ENCODE measurements at regions not wholly inside any gene's neighbourhood (a gene's known extent, or its start where the extent isn't known, plus 50 kb on each side); places are given as distances from the start of the nearest gene placed in this dataset.

GRCh38 chr3:124306665-124307064 is 314.7 kb upstream of the ROPN1 start:
- Histone ChIP-seq H3K9me3 (replicated peaks; ENCODE audit: control insufficient read depth, insufficient read depth, low read length) (no peaks in the 10 kb centered on the region), H3K4me2 (ENCODE audit: insufficient read depth, low read length) (no peak overlapping the region), H3K36me3 (ENCODE audit: control insufficient read depth in 2 of 2, extremely low read depth in 1 of 2, insufficient read depth in 2 of 2, low read length in 2 of 2) (no peaks in the 10 kb centered on the region), H3K79me2 (ENCODE audit: control insufficient read depth, insufficient read depth, low read length) (no peaks in the 10 kb centered on the region), H3K27me3 (ENCODE audit: control insufficient read depth in 2 of 2, insufficient read depth in 2 of 2, low read length in 2 of 2) (no peaks in the 10 kb centered on the region), H3K9me1 (replicated peaks; ENCODE audit: control insufficient read depth, extremely low read depth, insufficient read depth, low read length) (no peaks in the 10 kb centered on the region), H3K4me1 (ENCODE audit: control insufficient read depth, extremely low read depth, insufficient read depth, low read length) (no peaks in the 10 kb centered on the region), H3K27ac (ENCODE audit: insufficient read depth, low read depth, low read length) (no peak overlapping the region), H3K4me3 (replicated peaks in 1 of 3; ENCODE audit: insufficient read depth in 1 of 3, low read depth in 1 of 3, low read length in 3 of 3) (no peak overlapping the region), H2AFZ (ENCODE audit: low read depth, low read length) (no peak overlapping the region), H3K9ac (replicated peaks; ENCODE audit: extremely low read depth, insufficient read depth, low read length) (no peak overlapping the region), H4K20me1 (replicated peaks; ENCODE audit: control insufficient read depth, extremely low read depth, insufficient read depth, low read length) (no peaks in the 10 kb centered on the region)
- dilution Hi-C loops (cut with MboI; ENCODE audit: extremely low pct_ligation_motif_present, low sequenced_read_pairs), result no loop called here
- TF ChIP-seq MYC (IDR thresholded peaks at IDR 0.05; ENCODE audit: low read depth, low read length) (no peak), MAX (IDR thresholded peaks at IDR 0.05; ENCODE audit: insufficient read depth, insufficient read length) (no peak), POLR2A (IDR thresholded peaks at IDR 0.05; ENCODE audit: low read depth, low read length) (no peak), JUN (IDR thresholded peaks at IDR 0.05; ENCODE audit: borderline replicate concordance, insufficient read depth, insufficient read length, low read depth) (no peak), GATA2 (IDR thresholded peaks at IDR 0.05; ENCODE audit: insufficient read depth, insufficient read length, low read depth, low read length) (no peak), FOS (IDR thresholded peaks at IDR 0.05; ENCODE audit: borderline replicate concordance, insufficient read depth, low read length) (no peak), EZH2 (IDR thresholded peaks at IDR 0.05; ENCODE audit: borderline replicate concordance, low read depth, low read length, severe bottlenecking) (no peak), POLR2AphosphoS5 (IDR thresholded peaks at IDR 0.05; ENCODE audit: insufficient read depth, low read depth, low read length) (no peak)
- TF ChIP-seq, protein P1, sequence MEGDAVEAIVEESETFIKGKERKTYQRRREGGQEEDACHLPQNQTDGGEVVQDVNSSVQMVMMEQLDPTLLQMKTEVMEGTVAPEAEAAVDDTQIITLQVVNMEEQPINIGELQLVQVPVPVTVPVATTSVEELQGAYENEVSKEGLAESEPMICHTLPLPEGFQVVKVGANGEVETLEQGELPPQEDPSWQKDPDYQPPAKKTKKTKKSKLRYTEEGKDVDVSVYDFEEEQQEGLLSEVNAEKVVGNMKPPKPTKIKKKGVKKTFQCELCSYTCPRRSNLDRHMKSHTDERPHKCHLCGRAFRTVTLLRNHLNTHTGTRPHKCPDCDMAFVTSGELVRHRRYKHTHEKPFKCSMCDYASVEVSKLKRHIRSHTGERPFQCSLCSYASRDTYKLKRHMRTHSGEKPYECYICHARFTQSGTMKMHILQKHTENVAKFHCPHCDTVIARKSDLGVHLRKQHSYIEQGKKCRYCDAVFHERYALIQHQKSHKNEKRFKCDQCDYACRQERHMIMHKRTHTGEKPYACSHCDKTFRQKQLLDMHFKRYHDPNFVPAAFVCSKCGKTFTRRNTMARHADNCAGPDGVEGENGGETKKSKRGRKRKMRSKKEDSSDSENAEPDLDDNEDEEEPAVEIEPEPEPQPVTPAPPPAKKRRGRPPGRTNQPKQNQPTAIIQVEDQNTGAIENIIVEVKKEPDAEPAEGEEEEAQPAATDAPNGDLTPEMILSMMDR (IDR thresholded peaks at IDR 0.05; ENCODE audit: extremely low read depth in 1 of 2, insufficient read depth in 1 of 2, low read depth in 1 of 2, low read length in 2 of 2), result no peak
- CTCF ChIA-PET, result interaction anchor here (0.9 to 1.1 kb wide), 3 partner anchors 11 to 25 kb away, joined by 3 to 5 read pairs (median 3); no protein-coding TSS in a partner anchor
- FAIRE-seq, result no peak
- intact Hi-C loops (cut with micrococcal nuclease), result no loop called here
- BruUV-seq (replicated peaks), result no TSS peak
- POLR2A ChIA-PET, result no interaction called here
- no peak for DNase-seq (ENCODE audit: low read depth, low spot score)
